GM23338 (cell line): ENCODE measurements at regions not wholly inside any gene's neighbourhood (a gene's known extent, or its start where the extent isn't known, plus 50 kb on each side); places are given as distances from the start of the nearest gene placed in this dataset.

Experiments
- ATAC-seq: fragments of 200-7000 bp; cut with Tn5 transposase; 3 replicates; pipeline ENCODE4 v1.9.1; 2020
- DNase-seq: peaks from one replicate; pipeline ENCODE4 v3.0.0-alpha.2; 2015; ENCODE audit warnings: low spot score
- H2AFZ ChIP-seq: fragments of 200-600 bp; sonication (generic); 2 replicates; pipeline ENCODE4 v1.8.0; 2016; ENCODE audit warnings: antibody characterized with exemption, mild to moderate bottlenecking, moderate library complexity
- H3F3A ChIP-seq: fragments of 200-600 bp; sonication (generic); replicated peaks from 2 replicates; pipeline ENCODE4 v1.8.0; 2017; ENCODE audit warnings: antibody characterized with exemption, mixed run types, low read depth
- H3K27ac ChIP-seq: fragments of 200-600 bp; sonication (generic); 2 replicates; pipeline ENCODE4 v1.6.1; 2016; ENCODE audit warnings: low read depth
- H3K27me3 ChIP-seq: fragments of 200-600 bp; sonication (generic); 2 replicates; pipeline ENCODE4 v1.8.0; 2016; ENCODE audit warnings: mild to moderate bottlenecking, mixed run types, moderate library complexity; ENCODE audit not compliant: insufficient read depth
- H3K36me3 ChIP-seq: fragments of 200-600 bp; sonication (generic); 2 replicates; pipeline ENCODE4 v1.8.0; 2016; ENCODE audit warnings: mild to moderate bottlenecking; ENCODE audit not compliant: insufficient read depth
- H3K4me1 ChIP-seq: fragments of 200-600 bp; sonication (generic); 2 replicates; pipeline ENCODE4 v1.8.0; 2016; ENCODE audit warnings: mild to moderate bottlenecking, moderate library complexity; ENCODE audit not compliant: insufficient read depth
- H3K4me2 ChIP-seq: fragments of 200-600 bp; sonication (generic); 2 replicates; pipeline ENCODE4 v1.7.1; 2017; ENCODE audit warnings: mixed run types
- H3K4me3 ChIP-seq: fragments of 200-600 bp; sonication (generic); 2 replicates; pipeline ENCODE4 v1.6.1; 2016; ENCODE audit warnings: mixed run types
- H3K79me2 ChIP-seq: fragments of 200-600 bp; sonication (generic); replicated peaks from 2 replicates; pipeline ENCODE4 v1.8.0; 2017; ENCODE audit warnings: mild to moderate bottlenecking; ENCODE audit not compliant: insufficient read depth
- H3K9me2 ChIP-seq: fragments of 200-600 bp; sonication (generic); 2 replicates; pipeline ENCODE4 v1.8.0; 2017; ENCODE audit not compliant: insufficient read depth
- H4K20me1 ChIP-seq: fragments of 200-600 bp; sonication (generic); replicated peaks from 2 replicates; pipeline ENCODE4 v1.8.0; 2017; ENCODE audit warnings: mild to moderate bottlenecking; ENCODE audit not compliant: insufficient read depth
- H3K27ac Mint-ChIP-seq: 2 replicates; pipeline ENCODE4 v1.8.0; 2020; ENCODE audit warnings: inconsistent platforms, mild to moderate bottlenecking, moderate library complexity, mixed read lengths
- H3K27me3 Mint-ChIP-seq: 3 replicates; pipeline ENCODE4 v1.8.0; 2022; ENCODE audit warnings: low read depth, mild to moderate bottlenecking, moderate library complexity, mixed read lengths, inconsistent platforms; ENCODE audit not compliant: insufficient read depth, poor library complexity
- H3K36me3 Mint-ChIP-seq: 3 replicates; pipeline ENCODE4 v1.8.0; 2021; ENCODE audit warnings: low read depth, mild to moderate bottlenecking, inconsistent platforms, moderate library complexity, mixed read lengths
- H3K4me1 Mint-ChIP-seq: 3 replicates; pipeline ENCODE4 v1.8.0; 2020; ENCODE audit warnings: mild to moderate bottlenecking, inconsistent platforms, mixed read lengths
- H3K4me3 Mint-ChIP-seq: 3 replicates; pipeline ENCODE4 v1.8.0; 2021; ENCODE audit warnings: moderate library complexity, mild to moderate bottlenecking, inconsistent platforms, mixed read lengths
- H3K9me3 Mint-ChIP-seq: 3 replicates; pipeline ENCODE4 v1.8.0; 2020; ENCODE audit warnings: moderate library complexity, mild to moderate bottlenecking, inconsistent platforms, mixed read lengths
- CREB1 ChIP-seq: fragments of 250-450 bp; sonication (Bioruptor Pico); IDR thresholded peaks from 2 replicates; pipeline ENCODE4 v1.5.0; 2020; ENCODE audit warnings: low read depth, mild to moderate bottlenecking, moderate library complexity
- JUNB ChIP-seq: IDR thresholded peaks from one replicate; pipeline ENCODE4 v1.6.1; 2016; ENCODE audit warnings: antibody characterized with exemption; ENCODE audit not compliant: unreplicated experiment
- NANOG ChIP-seq: IDR thresholded peaks from 2 replicates; pipeline ENCODE4 v1.6.1; 2016; ENCODE audit warnings: antibody characterized with exemption, borderline replicate concordance
- POLR2AphosphoS5 ChIP-seq: IDR thresholded peaks from 2 replicates; pipeline ENCODE4 v1.6.1; 2016; ENCODE audit warnings: antibody characterized with exemption, low read depth
- STAT1 ChIP-seq: IDR thresholded peaks from one replicate; pipeline ENCODE4 v1.6.1; 2016; ENCODE audit warnings: antibody characterized with exemption; ENCODE audit not compliant: unreplicated experiment
- ZNF114 ChIP-seq: fragments of 250-450 bp; sonication (Bioruptor Pico); IDR thresholded peaks from 2 replicates; pipeline ENCODE4 v1.5.0; 2020; ENCODE audit warnings: mild to moderate bottlenecking, moderate library complexity
- ZNF331 ChIP-seq: fragments of 250-450 bp; sonication (Bioruptor Pico); IDR thresholded peaks from 2 replicates; pipeline ENCODE4 v1.5.0; 2020; ENCODE audit warnings: low read depth, mild to moderate bottlenecking, moderate library complexity
- ZNF462 ChIP-seq: fragments of 250-450 bp; sonication (Bioruptor Pico); IDR thresholded peaks from 2 replicates; pipeline ENCODE4 v1.5.0; 2020; ENCODE audit warnings: mild to moderate bottlenecking, moderate library complexity
- TF ChIP-seq, protein P1 (sequence below), 2 experiments: fragments of 200-600 bp in 1 of 2; sonication (generic) in 1 of 2; conservative IDR thresholded peaks; 2 replicates each; pipeline versions ENCODE4 v1.5.1 to v1.6.1; 2016 to 2017; ENCODE audit warnings: antibody characterized with exemption in 2 of 2, low read depth in 2 of 2, mild to moderate bottlenecking in 2 of 2, moderate library complexity in 1 of 2
- TF ChIP-seq, protein P2 (sequence below): IDR thresholded peaks from one replicate; pipeline ENCODE4 v1.6.1; 2018; ENCODE audit warnings: antibody characterized with exemption; ENCODE audit not compliant: unreplicated experiment
- TF ChIP-seq, protein P3 (sequence below): IDR thresholded peaks from 2 replicates; pipeline ENCODE4 v1.6.1; 2016; ENCODE audit warnings: antibody characterized with exemption

DNA sequence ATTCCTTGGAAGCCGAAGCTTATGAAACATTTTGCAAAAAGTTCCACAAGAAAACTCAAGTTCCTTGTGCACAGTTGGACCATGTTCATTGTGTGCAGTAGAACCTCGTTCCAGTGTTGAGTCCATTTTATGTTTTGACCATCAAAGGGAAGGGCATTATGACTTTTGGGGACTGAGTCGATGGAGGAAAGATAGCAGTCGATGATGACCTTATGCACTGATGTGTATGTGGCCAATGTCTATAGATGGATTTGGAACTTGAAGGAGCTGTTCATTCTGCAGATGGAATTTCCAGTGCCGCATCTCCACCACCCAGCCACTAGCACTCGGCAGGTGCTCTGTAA is 71.5 kb upstream of the IGLL5 start:
- DNase-seq = no peak
- Histone ChIP-seq H4K20me1 (no peaks in the 10 kb centered on the region), H3K4me3 (no peak overlapping the region), H3K79me2 (no peaks in the 10 kb centered on the region), H3K4me2 (no peak overlapping the region), H3K27ac (no peak overlapping the region), H2AFZ (no peak overlapping the region), H3F3A (no peaks in the 10 kb centered on the region), H3K9me2 (0 out of 2 replicates have a peak, but pooled peaks cover 2% of the 10 kb centered on the region), H3K27me3 (peaks cover 98% of the 10 kb centered on the region), H3K36me3 (no peaks in the 10 kb centered on the region), H3K4me1 (no peaks in the 10 kb centered on the region)
- no peak overlapping the region for H3K4me3 Mint-ChIP-seq
- H3K4me1 Mint-ChIP-seq = peaks cover 3% of the 10 kb centered on the region; the same call in 1 of the 3 replicates
- peaks cover 61% of the 10 kb centered on the region for H3K27me3 Mint-ChIP-seq
- no peak for ATAC-seq
- H3K36me3 Mint-ChIP-seq = no peaks in the 10 kb centered on the region
- H3K9me3 Mint-ChIP-seq = no peaks in the 10 kb centered on the region
- H3K27ac Mint-ChIP-seq = no peak overlapping the region
- TF ChIP-seq, protein P1, sequence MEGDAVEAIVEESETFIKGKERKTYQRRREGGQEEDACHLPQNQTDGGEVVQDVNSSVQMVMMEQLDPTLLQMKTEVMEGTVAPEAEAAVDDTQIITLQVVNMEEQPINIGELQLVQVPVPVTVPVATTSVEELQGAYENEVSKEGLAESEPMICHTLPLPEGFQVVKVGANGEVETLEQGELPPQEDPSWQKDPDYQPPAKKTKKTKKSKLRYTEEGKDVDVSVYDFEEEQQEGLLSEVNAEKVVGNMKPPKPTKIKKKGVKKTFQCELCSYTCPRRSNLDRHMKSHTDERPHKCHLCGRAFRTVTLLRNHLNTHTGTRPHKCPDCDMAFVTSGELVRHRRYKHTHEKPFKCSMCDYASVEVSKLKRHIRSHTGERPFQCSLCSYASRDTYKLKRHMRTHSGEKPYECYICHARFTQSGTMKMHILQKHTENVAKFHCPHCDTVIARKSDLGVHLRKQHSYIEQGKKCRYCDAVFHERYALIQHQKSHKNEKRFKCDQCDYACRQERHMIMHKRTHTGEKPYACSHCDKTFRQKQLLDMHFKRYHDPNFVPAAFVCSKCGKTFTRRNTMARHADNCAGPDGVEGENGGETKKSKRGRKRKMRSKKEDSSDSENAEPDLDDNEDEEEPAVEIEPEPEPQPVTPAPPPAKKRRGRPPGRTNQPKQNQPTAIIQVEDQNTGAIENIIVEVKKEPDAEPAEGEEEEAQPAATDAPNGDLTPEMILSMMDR (conservative IDR thresholded peaks at IDR 0.05; ENCODE audit: low read depth in 2 of 2) = no peak
- no peak for TF ChIP-seq NANOG
- TF ChIP-seq JUNB = no peak
- TF ChIP-seq, protein P2, sequence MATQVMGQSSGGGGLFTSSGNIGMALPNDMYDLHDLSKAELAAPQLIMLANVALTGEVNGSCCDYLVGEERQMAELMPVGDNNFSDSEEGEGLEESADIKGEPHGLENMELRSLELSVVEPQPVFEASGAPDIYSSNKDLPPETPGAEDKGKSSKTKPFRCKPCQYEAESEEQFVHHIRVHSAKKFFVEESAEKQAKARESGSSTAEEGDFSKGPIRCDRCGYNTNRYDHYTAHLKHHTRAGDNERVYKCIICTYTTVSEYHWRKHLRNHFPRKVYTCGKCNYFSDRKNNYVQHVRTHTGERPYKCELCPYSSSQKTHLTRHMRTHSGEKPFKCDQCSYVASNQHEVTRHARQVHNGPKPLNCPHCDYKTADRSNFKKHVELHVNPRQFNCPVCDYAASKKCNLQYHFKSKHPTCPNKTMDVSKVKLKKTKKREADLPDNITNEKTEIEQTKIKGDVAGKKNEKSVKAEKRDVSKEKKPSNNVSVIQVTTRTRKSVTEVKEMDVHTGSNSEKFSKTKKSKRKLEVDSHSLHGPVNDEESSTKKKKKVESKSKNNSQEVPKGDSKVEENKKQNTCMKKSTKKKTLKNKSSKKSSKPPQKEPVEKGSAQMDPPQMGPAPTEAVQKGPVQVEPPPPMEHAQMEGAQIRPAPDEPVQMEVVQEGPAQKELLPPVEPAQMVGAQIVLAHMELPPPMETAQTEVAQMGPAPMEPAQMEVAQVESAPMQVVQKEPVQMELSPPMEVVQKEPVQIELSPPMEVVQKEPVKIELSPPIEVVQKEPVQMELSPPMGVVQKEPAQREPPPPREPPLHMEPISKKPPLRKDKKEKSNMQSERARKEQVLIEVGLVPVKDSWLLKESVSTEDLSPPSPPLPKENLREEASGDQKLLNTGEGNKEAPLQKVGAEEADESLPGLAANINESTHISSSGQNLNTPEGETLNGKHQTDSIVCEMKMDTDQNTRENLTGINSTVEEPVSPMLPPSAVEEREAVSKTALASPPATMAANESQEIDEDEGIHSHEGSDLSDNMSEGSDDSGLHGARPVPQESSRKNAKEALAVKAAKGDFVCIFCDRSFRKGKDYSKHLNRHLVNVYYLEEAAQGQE = no peak
- TF ChIP-seq POLR2AphosphoS5 = no peak
- TF ChIP-seq ZNF114 (CRISPR knock-in tag) = no peak
- TF ChIP-seq ZNF331 (CRISPR knock-in tag) = no peak
- no peak for TF ChIP-seq CREB1 (CRISPR knock-in tag)
- no peak for TF ChIP-seq ZNF462
- TF ChIP-seq STAT1 = no peak
- TF ChIP-seq, protein P3, sequence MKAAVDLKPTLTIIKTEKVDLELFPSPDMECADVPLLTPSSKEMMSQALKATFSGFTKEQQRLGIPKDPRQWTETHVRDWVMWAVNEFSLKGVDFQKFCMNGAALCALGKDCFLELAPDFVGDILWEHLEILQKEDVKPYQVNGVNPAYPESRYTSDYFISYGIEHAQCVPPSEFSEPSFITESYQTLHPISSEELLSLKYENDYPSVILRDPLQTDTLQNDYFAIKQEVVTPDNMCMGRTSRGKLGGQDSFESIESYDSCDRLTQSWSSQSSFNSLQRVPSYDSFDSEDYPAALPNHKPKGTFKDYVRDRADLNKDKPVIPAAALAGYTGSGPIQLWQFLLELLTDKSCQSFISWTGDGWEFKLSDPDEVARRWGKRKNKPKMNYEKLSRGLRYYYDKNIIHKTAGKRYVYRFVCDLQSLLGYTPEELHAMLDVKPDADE = no peak
